GM21786 (cell line): ENCODE measurements at regions not wholly inside any gene's neighbourhood (a gene's known extent, or its start where the extent isn't known, plus 50 kb on each side); places are given as distances from the start of the nearest gene placed in this dataset.

Experiments used
- ATAC-seq: cut with Tn5 transposase; IDR thresholded peaks from one replicate; pipeline ENCODE4 v1.9.1; 2021; ENCODE audit not compliant: unreplicated experiment

DNA sequence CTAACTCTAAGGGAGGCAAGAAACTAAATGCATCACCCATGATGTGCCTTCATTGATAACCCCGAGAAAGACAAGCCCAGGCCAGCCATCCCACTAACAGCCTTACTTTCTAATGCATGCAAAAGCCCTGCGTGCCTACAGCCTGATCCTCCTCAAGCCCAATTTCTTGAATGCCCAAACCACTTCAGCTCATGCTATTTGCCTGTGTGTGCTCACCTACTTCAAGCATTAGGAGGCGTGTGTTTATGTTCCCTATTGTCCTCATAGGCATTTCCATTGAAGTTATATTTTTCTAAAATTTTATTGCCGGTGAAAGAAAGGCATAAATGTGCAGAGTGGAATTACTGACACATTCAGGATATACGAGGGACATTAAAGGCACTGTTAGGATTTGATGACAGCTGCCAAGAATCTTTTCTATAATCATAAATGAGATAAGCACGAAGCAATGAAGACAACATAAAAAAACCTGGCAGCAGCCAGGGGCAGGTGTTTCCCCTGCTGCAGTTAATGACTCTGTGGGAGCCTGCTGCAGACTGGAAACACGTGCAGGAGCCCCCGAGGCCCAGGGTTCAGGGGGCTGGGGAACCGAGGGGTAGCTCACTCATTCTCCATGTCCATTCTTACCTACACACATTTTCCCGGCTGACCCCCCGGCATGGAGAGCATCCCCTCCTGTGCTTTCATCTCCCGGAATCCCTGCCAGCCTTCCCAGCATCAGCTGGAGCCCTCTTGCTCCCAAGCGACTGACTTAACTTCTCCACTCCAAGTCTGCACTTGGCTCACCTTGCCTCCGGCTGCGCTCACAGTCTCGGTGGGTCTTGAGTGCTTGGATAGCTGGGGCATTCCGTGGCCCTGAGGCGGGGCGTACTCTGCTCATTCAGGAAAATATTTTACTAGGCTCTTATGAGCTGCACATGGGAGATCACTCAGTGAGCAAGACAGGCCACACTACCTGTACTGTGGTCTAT lies 292.3 kb upstream of the SIX2 start:
- ATAC-seq: no peak

DNA sequence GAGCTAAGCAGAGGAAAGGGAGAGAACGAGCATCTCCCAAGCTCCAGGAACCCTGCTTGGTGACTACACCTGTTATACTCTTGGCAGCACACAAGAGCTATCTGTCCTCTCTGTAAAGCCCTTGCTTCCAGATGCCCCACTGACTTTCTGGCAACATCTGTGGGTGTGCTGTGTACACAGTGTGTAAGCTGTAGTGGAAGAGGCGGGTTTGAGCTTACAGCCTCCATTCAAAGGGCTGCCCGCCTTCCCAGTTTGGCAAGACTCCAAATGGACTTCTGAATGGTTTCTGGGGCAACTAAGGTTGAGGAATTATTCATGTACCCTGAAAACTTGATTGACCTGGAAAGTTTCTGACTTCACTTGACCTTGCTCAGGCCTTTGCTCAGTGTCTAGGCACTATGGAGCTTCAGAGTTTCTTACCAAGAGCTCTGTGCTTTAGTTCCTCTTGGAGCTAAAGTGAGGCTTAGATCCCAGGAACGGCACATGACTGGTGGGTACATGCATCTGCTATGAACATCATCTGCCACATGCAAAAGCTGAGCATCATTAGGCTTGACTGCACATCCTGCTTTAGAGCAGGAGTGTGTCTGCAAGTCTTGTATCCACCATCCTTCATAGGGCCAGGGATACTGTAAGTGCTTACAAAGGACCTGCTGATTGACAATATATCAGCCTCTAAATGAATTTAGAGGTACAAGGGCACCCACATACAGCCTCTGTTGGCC lies 290.9 kb upstream of the SIX2 start:
- no peak for ATAC-seq

DNA sequence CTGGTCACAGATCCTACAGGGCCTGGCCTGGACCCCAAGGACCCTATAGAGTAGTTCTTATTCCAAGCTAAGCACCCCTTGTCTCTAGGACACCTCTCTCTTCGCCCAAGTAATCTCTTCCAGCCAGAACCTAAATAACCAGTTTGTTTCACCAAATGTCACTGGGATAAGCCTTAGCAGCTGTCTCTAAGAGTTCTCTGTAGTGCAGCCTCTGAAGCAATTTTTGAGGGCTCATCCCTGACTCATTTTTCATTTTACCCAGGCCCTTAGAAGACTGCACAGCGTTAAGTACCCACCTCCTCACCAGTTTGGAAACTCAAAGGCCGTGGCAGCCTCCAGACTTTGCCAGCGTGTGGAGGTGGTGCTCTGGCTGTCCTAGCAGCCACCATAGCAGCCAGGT lies 290.1 kb upstream of the SIX2 start:
- ATAC-seq: no peak

DNA sequence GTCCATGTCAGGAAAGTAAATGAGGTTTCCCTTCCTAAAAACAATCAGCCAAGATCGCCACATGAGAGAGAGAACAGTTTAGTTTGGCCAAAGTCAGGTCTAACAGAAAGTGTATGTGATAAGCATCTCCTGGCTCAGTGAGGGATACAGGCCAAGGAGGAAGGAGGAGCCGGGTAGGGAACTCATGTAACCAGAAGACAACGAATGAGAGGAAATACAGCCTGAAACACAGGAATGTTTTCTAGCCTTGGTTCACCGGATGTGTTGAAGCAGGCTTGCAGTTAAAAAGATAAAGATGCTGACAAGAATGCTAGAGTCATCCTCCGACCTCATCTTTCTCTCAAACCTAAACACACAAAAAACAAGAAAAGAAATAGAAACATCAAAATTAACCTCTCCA lies 283.9 kb upstream of the SIX2 start:
- no peak for ATAC-seq

DNA sequence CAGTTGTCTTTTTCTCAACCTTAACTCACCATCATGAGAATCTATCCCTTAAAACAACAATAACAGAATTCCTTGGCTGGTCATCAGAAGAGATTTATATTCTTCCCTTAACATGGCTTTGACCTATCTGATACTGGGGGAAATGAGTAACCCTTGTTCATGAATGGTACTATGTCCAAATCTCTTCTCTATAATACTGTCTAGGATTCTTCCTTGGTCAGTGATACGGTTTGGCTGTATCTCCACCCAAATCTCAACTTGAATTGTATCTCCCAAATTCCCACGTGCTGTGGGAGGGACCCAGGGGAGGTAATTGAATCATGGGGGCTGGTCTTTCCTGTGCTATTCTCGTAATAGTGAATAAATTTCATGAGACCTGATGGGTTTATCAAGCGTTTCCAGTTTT lies 282.0 kb upstream of the SIX2 start:
- no peak for ATAC-seq

DNA sequence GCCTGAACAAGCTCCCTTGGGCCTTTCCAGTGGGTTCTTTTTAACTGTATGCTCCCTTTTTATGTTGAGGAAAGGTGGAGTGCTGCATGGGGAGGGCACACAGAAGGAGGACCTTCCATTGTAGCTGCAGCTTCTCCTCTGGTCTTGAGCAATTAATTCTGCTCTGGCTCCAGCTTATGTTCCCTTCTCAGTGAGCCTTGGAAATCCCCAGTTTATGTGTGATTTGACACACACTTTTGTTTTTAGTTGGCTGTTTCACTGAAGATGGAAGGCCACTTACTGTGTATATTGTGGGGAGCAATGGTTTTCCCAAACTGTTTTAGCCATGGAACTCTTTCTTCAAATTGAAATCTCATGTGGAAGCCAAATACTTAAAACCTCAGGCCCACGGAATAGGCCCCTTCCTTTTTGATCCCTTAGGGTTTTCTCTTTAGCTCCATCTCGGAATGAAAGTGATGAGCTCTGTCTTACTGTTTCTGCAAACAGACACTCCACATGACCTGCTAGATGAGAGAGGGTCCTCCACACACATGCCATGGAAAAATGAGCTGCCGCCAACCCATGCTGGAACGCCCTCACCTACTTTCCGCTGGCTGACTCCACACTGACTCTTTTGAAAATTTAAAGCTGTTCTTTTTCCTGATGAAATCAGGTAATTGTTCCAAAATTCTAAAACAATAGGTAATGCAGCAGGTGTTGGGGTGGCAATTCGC lies 280.9 kb upstream of the SIX2 start:
- peak; percentile 73 for ATAC-seq

DNA sequence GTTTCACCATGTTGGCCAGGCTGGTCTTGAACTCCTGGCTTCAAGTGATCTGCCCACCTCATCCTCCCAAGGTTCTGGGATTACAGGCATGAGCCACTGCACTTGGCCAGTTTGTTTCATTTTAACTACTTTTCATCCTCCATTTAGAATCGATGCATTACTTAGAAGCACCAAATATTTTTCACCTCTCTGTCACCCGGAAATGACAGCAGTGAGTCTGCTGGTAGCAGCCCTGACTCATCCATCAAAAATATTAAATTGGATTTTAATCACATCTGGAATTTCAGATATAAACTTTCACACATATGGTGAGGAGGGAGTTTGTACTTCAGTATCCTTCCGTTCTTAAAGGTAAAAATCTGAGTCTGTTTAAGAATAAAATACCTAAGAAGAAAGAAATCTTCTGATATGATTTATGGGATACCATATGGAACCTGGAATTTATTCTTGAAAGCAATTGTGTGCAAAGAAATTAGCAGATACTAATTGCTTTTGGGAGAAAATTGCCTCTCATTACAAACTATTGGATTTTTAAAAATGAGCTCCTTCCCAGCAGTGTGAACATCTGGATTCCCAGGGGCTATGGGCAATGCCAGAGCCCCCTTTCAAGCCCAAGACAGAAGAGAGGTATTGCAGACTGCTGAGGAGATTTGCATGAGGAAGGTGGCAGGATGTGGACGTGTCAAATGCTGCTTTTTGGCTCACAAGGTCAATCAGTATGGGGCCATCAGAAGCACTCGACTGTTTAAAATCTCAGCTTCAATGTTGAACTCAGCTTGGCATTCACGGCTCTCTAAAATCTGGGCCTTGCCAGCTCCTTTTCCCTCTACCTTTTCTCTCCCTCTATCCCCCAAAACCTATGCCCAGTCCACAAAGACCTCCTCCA lies 279.5 kb upstream of the SIX2 start:
- no peak for ATAC-seq

DNA sequence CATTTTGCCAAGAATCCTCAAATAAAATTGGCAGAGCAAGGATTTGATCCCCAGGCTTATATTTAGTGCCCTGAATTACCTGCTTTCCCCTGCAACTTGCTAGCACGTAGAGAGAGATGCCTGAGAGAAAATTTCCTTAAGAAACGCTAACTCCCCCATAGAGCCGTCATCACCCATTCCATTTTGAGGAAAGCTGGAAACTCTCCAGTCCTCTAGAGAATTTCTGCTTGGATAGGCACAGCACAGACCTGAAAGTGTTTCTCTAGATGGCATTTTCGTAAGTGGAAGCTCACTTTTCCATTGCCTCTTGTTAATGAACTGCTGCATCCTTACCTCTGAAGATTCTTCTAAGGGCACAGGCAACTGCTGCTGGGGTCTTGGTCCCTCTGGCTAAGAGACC lies 277.8 kb upstream of the SIX2 start:
- no peak for ATAC-seq

DNA sequence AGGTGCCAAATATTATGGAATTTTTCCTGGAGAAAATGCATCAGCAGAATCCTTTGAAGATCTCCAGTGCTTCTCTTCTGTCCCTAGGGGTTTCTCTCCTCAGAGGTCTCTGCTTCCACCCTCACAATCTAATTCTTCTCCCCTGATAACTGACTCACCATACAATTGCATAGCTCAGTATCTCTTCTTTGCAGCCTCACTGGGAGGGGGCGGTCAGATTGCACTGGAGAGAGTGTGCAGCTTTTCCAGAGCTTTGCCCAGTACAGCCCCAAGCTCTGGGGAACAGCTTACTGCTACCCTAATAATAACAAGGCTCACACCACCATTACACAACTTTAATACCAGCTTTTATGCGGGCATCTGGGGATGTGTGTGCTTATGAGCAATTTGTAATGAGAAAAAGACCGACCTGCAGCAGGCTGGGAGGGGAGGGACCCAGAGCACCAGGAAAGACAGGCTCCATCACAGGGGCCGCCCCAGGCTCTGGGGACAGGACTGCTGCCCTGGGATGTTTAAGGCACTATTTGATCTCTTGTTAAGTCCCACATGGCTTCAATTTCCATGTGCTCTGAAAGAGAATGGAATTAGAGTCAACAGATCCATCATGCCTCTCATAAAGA lies 276.6 kb upstream of the SIX2 start:
- no peak for ATAC-seq

DNA sequence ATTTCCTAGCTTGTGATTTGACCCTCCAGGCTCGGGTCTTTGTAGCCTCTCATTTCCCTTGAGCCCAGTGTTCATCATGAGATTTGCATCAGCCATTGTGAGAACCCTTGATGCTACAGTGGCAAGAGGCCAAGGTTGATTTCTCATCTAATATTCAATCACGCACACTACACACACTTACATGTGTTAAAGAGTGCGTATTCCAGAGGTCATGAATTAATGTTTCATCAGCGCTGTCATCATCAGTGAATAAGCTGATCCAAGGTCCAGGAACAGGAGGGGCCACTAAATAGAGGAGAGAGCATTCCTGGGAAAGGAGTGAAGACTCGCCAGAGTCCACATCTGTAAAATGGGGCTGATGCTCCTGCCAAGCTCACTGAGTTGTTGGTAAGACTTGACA lies 276.1 kb upstream of the SIX2 start:
- ATAC-seq: no peak

DNA sequence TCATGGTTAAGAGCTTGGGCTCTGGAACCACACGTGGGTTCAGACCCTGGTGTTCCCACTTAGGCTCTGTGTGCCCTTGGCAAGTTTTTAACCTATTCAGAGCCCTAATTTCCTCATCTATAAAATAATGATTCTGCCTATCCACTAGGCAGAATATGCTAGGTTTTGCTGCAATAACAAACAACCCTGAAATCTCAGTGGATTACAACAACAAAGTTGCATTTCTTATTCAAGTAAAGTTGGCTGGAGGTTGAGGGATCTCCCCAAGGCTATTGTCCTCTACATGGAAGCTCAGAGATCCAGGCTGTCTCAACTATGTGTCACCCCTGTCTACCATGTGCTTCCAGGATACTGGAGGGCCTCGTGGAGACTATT lies 275.4 kb upstream of the SIX2 start:
- ATAC-seq: no peak

DNA sequence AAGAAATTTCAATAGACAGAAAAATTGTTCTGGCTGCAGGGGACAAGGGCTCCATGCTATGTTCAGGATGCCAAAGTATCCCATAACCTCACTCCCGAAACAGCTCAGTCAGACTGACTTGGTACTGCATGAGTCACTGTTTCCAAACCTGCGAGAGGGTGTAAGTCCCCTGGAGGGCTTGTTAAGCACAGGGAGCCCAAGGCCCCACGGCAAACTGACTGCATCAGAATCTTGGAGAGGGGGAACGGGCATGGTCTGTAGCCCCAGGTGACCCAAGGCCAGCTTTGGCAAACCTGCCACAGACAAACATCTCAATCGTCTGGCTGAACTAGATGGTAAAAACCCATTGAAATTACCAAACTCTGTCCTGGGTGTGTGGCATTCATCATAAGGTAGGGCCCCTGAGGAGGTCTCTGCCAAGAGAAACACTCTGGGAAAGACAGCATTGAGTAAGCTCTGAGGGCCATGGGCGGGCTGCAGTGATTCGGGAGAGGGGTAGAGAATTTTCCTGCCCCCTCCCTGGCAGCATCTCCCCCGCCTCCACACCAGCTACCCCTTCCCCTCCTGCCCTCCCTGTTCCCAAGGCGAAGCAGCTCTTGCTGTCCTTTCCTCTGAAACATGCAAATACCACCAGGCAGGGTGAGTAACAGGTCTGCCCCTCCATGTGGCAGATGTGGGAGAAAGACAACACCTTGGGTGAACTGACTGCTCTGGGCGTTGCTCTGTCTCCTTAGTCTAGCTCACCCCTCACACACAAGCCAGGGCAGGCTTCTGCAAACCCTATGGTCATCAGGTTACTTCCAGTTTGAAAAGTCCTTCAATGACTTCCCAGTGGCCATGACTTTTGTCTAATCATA lies 274.7 kb upstream of the SIX2 start:
- no peak for ATAC-seq

DNA sequence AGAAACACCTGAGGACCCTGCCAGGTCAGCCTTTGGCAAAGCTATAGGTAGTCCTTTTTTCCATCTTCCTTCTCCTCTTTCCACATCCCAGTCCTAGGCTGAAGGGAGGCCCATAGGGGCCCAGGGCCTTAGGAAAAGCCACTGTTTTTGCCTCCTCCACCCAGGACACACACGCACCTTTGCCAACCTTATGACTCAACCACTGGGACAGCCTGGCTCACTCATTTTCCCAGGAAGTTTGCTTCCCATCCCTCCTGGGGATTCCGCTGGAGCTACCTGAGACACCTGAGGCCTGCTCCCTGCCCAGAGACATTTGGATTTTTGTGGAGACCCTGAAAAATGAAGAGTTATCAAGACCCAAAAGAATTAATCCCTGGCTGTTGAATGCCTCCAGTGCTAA lies 273.4 kb upstream of the SIX2 start:
- no peak for ATAC-seq

DNA sequence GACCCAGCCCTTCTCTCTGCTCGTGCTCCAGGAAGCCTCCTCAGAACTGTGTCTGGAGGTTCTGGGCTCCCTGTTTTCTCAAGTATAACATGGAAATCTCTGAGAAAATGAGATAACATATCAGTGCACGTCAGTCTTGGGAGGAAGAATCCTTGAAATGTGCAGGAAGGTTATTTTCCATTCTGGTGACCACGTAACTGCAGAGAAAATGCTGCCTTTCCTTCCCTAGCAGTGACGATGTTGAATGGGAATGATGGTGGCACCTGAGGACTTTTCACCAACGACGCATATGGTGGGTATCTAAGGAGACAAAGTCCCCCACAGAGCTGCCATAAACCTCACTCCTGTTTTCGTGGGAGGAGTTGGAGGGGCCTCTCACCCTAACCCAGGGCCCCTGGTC lies 272.1 kb upstream of the SIX2 start:
- ATAC-seq: no peak

DNA sequence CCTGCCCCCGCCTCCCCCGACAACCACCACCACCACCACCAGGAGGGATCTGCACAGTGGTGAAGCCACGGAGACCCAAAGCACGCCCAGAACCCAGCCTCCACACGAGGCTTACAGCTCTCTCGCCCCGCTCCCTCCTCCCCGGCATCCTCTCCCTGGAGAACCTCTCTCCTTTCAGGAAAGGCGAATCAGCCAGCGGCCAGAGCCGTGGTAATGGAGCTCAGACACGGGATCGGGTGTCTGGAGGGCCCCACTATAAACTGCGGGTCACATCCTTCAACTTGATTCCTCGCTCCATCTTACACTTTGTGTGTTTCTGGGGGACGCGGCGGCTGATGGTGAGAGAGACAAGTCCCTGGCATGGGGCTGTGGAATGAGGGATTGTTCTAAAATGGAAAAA lies 271.5 kb upstream of the SIX2 start:
- no peak for ATAC-seq

DNA sequence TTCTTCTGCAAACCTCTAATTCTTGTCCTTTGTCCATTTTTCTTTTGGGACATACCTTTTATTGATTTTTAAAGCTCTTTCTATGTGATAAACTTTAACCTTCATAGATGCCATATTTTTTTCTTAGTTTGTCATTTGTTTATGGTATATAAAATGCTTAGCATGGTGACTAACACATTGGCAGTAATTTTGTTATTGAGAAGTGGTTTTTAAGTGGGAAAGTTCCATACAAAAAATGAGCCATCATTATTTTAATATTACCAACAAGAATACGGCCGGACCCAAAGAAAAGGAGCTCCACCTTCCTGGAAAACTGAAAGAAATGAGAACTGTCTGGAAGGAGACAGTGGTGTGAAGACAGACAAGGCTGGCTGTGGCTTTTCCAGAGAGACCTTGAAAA lies 270.1 kb upstream of the SIX2 start:
- no peak for ATAC-seq

DNA sequence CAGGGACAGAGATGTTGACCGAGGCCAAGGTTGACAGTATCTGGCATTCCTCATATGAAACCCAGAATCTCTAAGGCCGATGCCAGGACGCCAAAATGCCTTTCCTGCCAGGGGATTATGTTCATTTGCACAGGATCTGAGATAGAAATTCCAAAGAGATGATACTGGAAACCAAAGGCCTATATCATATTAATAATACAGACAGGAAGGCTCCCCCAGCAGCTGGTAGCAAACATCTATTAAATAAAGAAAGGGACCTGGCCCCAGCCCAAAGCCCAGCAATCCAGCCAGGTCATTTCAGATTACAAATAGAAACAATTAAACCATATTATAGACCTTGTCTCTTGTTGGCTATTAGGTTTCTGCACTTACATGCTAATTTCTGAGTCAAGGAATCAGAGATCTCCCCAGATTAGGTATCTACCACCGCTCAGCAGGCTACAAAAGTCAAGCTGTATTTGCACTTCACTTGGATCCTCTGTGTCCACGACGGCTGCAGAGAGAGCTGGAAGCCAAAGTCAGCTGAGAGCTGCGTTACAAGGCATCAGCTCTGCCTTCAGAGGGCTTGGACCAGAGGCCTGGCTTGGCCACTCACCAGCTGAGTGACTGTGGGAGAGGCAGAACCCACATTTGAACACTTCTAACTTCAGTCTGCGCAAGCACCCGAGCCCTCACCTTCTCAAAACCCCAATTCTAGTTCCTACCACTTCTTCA lies 269.3 kb upstream of the SIX2 start:
- no peak for ATAC-seq

DNA sequence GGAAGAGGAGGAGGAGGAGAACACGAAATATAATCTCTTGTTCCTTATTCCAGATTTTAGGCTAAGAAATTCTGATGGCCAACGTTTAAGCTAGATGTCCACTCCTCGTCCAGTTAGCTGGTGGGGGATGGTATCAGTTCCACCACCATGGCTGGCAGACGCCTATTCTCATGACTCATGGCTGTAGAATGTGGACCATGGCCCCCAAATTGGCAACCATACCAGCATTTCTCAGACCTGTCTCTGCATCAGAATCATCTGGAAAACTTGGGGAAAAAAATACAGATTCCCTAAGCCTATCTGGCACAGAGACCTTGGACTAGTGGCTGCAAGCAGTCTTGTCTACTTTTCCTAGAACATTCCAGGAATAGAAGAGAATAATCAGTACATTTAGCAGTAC lies 267.7 kb upstream of the SIX2 start:
- no peak for ATAC-seq

DNA sequence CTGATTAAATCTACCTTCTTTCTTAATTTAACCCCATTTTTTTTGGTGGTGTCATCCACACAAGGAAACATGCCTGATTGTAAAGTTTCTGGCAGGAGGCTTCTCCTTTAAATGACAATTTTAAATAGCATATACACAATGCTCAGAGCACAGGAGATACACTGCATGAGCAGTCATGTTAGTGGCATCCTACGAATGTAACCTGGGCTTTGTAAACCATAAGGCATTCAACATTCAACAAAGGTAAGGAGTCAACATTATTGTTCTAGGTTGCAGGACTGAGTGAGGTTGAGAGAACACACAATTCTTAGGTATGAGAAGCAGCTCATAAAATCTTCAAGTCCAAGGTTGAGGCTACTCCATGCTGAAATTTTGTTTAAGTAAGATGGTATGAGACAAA lies 266.6 kb upstream of the SIX2 start:
- ATAC-seq: no peak
